ENCODE measurements at regions not wholly inside any gene's neighbourhood (a gene's known extent, or its start where the extent isn't known, plus 50 kb on each side); places are given as distances from the start of the nearest gene placed in this dataset.

DNA sequence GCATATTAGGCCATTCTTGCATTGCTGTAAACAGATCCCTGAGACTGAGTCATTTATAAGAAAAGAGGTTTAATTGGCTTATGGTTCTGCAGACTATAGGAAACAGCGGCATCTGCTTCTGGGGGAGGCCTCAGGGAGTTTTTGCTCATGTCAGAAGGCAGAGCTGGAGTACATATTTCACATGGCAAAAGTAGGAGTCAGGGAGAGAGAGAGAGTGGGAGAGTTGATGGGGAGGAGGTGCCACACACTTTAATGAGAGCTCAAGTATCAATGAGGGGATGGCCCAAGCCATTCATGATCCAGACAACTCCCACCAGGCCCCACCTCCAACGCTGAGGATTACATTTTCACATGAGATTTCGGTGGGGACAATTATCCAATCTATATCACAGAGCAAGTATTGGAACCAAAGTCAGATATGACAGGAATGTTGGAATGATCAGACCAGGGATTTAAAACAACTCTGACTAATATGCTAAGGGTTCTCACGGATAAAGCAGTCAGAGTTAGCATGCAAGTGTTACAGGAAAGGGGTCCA lies 795.3 kb upstream of the CELF2 start:
- no peaks in the 10 kb centered on the region for H3K36me3 ChIP-seq (ENCODE audit: insufficient read depth, low read depth, low read length)
- no peaks in the 10 kb centered on the region for H3K9me3 ChIP-seq (ENCODE audit: insufficient read depth, low read depth, low read length)
- no peaks in the 10 kb centered on the region for H3K27me3 ChIP-seq (ENCODE audit: insufficient read depth, low read length)
- H3K9ac ChIP-seq (ENCODE audit: low read depth, low read length) = no peak overlapping the region
- H3K4me3 ChIP-seq (ENCODE audit: low read length) = no peak overlapping the region
- H3K4me1 ChIP-seq (ENCODE audit: insufficient read depth, low read length) = no peaks in the 10 kb centered on the region
- H3K27ac ChIP-seq (ENCODE audit: low read length) = no peak overlapping the region

DNA sequence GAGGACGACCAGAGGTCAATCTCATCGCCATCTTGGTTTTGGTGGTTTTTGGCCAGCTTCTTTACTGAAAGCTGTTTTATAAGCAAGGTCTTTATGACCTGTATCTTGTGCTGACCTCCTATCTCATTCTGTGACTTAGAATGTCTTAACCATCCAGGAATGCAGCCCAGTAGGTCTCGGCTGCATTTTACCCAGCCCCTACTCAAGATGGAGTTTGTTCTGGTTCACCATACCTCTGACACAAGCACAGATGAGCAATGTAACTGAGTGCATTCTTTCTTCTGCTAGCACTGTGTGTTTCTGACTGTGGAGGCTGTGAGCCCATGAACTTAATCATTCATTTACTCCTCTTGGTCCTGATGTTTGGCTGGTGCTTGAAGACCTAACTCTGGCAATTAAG lies 794.5 kb upstream of the CELF2 start:
- Histone ChIP-seq H3K27ac (ENCODE audit: low read length) (no peak overlapping the region), H3K4me1 (ENCODE audit: insufficient read depth, low read length) (no peaks in the 10 kb centered on the region), H3K4me3 (ENCODE audit: low read length) (no peak overlapping the region), H3K9ac (ENCODE audit: low read depth, low read length) (no peak overlapping the region), H3K36me3 (ENCODE audit: insufficient read depth, low read depth, low read length) (no peaks in the 10 kb centered on the region), H3K27me3 (ENCODE audit: insufficient read depth, low read length) (no peaks in the 10 kb centered on the region), H3K9me3 (ENCODE audit: insufficient read depth, low read depth, low read length) (no peaks in the 10 kb centered on the region)

GRCh38 chr10:10225136-10225676 lies 792.5 kb upstream of the CELF2 start:
- H3K9ac ChIP-seq (ENCODE audit: low read depth, low read length) = no peak overlapping the region
- no peaks in the 10 kb centered on the region for H3K4me1 ChIP-seq (ENCODE audit: insufficient read depth, low read length)
- H3K4me3 ChIP-seq (ENCODE audit: low read length) = no peak overlapping the region
- H3K36me3 ChIP-seq (ENCODE audit: insufficient read depth, low read depth, low read length) = no peaks in the 10 kb centered on the region
- no peaks in the 10 kb centered on the region for H3K9me3 ChIP-seq (ENCODE audit: insufficient read depth, low read depth, low read length)
- H3K27me3 ChIP-seq (ENCODE audit: insufficient read depth, low read length) = no peaks in the 10 kb centered on the region
- no peak overlapping the region for H3K27ac ChIP-seq (ENCODE audit: low read length)

DNA sequence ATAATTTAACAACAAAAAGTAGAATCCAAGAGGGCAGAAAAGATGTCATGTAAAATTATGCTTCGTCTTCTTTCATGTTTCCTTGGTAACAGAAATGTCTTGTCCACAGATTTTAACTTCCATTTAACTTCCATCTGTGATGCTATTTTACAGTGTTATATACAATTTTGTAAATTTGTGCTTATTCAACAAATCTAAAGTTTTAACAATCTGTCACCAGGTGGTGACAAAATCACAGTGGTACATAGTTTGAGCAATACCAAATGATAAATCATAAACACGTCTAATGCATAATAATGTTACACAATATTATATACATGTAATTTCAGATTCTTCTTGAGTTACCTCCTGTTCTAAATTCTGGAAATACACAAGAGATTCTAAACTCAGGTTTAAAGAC lies 784.4 kb upstream of the CELF2 start:
- H3K9me3 ChIP-seq (ENCODE audit: insufficient read depth, low read depth, low read length) = no peaks in the 10 kb centered on the region
- no peak overlapping the region for H3K4me3 ChIP-seq (ENCODE audit: low read length)
- H3K4me1 ChIP-seq (ENCODE audit: insufficient read depth, low read length) = no peaks in the 10 kb centered on the region
- H3K36me3 ChIP-seq (ENCODE audit: insufficient read depth, low read depth, low read length) = no peaks in the 10 kb centered on the region
- no peaks in the 10 kb centered on the region for H3K27me3 ChIP-seq (ENCODE audit: insufficient read depth, low read length)
- no peak overlapping the region for H3K27ac ChIP-seq (ENCODE audit: low read length)
- H3K9ac ChIP-seq (ENCODE audit: low read depth, low read length) = no peak overlapping the region

DNA sequence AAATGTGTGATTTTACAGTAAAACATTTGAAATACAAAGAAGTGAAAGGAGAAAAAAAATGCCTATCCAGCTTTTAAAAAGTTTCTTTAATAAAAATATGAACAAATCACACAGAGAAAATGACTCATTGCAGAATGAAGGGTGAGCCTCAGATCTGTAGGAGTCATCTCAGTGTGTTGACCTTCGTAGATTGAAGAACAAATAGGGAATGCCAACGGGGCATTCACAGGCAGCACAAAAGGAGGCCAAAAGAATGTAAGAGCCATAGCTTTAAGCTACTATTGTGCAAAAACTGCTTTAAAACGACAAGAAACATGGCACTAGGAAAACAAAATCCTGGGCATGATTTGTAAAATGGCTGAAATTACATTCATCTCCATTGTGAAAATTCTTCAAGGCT lies 782.7 kb upstream of the CELF2 start:
- H3K9me3 ChIP-seq (ENCODE audit: insufficient read depth, low read depth, low read length) = no peaks in the 10 kb centered on the region
- H3K27ac ChIP-seq (ENCODE audit: low read length) = no peak overlapping the region
- no peaks in the 10 kb centered on the region for H3K27me3 ChIP-seq (ENCODE audit: insufficient read depth, low read length)
- no peak overlapping the region for H3K4me3 ChIP-seq (ENCODE audit: low read length)
- no peak overlapping the region for H3K9ac ChIP-seq (ENCODE audit: low read depth, low read length)
- H3K36me3 ChIP-seq (ENCODE audit: insufficient read depth, low read depth, low read length) = no peaks in the 10 kb centered on the region
- no peaks in the 10 kb centered on the region for H3K4me1 ChIP-seq (ENCODE audit: insufficient read depth, low read length)

DNA sequence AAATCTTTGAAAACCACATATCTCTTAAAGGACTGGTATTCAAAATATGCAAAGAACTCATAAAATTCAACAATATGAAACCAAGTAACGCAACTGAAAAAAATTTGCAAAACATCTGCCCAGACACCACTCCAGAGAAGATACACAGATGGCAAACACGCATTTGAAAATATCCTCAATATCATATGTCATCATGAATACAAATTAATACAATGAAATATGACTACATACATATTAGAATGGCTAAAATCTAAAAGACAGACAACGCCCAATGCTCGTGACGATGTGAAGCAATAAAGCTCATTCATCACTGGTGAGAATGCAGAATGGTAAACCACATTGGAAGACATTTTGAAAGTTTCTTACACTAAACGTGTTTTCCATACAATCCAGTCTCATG lies 770.1 kb upstream of the CELF2 start:
- no peaks in the 10 kb centered on the region for H3K27me3 ChIP-seq (ENCODE audit: insufficient read depth, low read length)
- H3K9me3 ChIP-seq (ENCODE audit: insufficient read depth, low read depth, low read length) = no peaks in the 10 kb centered on the region
- no peak overlapping the region for H3K9ac ChIP-seq (ENCODE audit: low read depth, low read length)
- no peak overlapping the region for H3K27ac ChIP-seq (ENCODE audit: low read length)
- H3K4me1 ChIP-seq (ENCODE audit: insufficient read depth, low read length) = no peaks in the 10 kb centered on the region
- H3K4me3 ChIP-seq (ENCODE audit: low read length) = no peak overlapping the region
- no peaks in the 10 kb centered on the region for H3K36me3 ChIP-seq (ENCODE audit: insufficient read depth, low read depth, low read length)

DNA sequence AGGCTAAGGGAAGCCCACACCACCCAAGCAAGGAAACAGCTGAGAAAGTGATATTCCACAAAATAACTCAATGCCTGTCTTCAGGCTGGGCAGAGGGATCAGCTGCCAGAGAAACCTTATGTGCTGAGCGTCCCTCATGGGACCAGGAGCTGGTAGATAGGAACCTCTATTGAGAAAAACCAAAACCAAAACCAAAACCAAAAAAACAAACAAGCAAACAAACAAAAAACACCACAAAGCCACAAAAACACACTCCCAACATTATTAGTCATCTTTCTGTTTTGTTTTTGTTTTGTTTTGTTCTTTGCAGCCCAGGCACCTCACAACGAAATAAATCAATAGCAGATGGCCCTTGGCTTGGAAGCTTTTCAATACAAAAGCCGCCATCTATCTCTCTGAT lies 760.8 kb upstream of the CELF2 start:
- H3K9ac ChIP-seq (ENCODE audit: low read depth, low read length) = no peak overlapping the region
- no peaks in the 10 kb centered on the region for H3K36me3 ChIP-seq (ENCODE audit: insufficient read depth, low read depth, low read length)
- H3K27ac ChIP-seq (ENCODE audit: low read length) = no peak overlapping the region
- no peaks in the 10 kb centered on the region for H3K27me3 ChIP-seq (ENCODE audit: insufficient read depth, low read length)
- H3K4me3 ChIP-seq (ENCODE audit: low read length) = no peak overlapping the region
- no peaks in the 10 kb centered on the region for H3K4me1 ChIP-seq (ENCODE audit: insufficient read depth, low read length)
- peaks cover 11% of the 10 kb centered on the region for H3K9me3 ChIP-seq (ENCODE audit: insufficient read depth, low read depth, low read length)

GRCh38 chr10:10259013-10259412 lies 758.7 kb upstream of the CELF2 start:
- Histone ChIP-seq H3K27ac (ENCODE audit: low read length) (no peak overlapping the region), H3K9me3 (ENCODE audit: insufficient read depth, low read depth, low read length) (peaks cover 11% of the 10 kb centered on the region), H3K9ac (ENCODE audit: low read depth, low read length) (no peak overlapping the region), H3K27me3 (ENCODE audit: insufficient read depth, low read length) (no peaks in the 10 kb centered on the region), H3K36me3 (ENCODE audit: insufficient read depth, low read depth, low read length) (no peaks in the 10 kb centered on the region), H3K4me3 (ENCODE audit: low read length) (no peak overlapping the region), H3K4me1 (ENCODE audit: insufficient read depth, low read length) (no peaks in the 10 kb centered on the region)

GRCh38 chr10:10270126-10271050 lies 747.3 kb upstream of the CELF2 start:
- Histone ChIP-seq H3K4me1 (ENCODE audit: insufficient read depth, low read length) (no peaks in the 10 kb centered on the region), H3K4me3 (ENCODE audit: low read length) (no peak overlapping the region), H3K27ac (ENCODE audit: low read length) (no peak overlapping the region), H3K9ac (ENCODE audit: low read depth, low read length) (no peak overlapping the region), H3K27me3 (ENCODE audit: insufficient read depth, low read length) (no peaks in the 10 kb centered on the region), H3K9me3 (ENCODE audit: insufficient read depth, low read depth, low read length) (no peaks in the 10 kb centered on the region), H3K36me3 (ENCODE audit: insufficient read depth, low read depth, low read length) (no peaks in the 10 kb centered on the region)

- no peaks in the 10 kb centered on the region for H3K36me3 ChIP-seq (ENCODE audit: insufficient read depth, low read depth, low read length)
- H3K27me3 ChIP-seq (ENCODE audit: insufficient read depth, low read length) = no peaks in the 10 kb centered on the region
- no peak overlapping the region for H3K9ac ChIP-seq (ENCODE audit: low read depth, low read length)
- no peak overlapping the region for H3K4me3 ChIP-seq (ENCODE audit: low read length)
- H3K4me1 ChIP-seq (ENCODE audit: insufficient read depth, low read length) = no peaks in the 10 kb centered on the region
- no peaks in the 10 kb centered on the region for H3K9me3 ChIP-seq (ENCODE audit: insufficient read depth, low read depth, low read length)
- no peak overlapping the region for H3K27ac ChIP-seq (ENCODE audit: low read length)
These were observed 746.0 kb upstream of the CELF2 start for GRCh38 chr10:10271639-10272192.

- no peak overlapping the region for H3K9ac ChIP-seq (ENCODE audit: low read depth, low read length)
These were observed 744.0 kb upstream of the CELF2 start for GRCh38 chr10:10273661-10274060.

GRCh38 chr10:10279906-10280305 lies 737.8 kb upstream of the CELF2 start:
- Histone ChIP-seq H3K9me3 (ENCODE audit: insufficient read depth, low read depth, low read length) (no peaks in the 10 kb centered on the region), H3K9ac (ENCODE audit: low read depth, low read length) (no peak overlapping the region)

More at GRCh38 chr10:10273661-10274060, 744.0 kb upstream of the CELF2 start:
- no peaks in the 10 kb centered on the region for H3K9me3 ChIP-seq (ENCODE audit: insufficient read depth, low read depth, low read length)
- no peak overlapping the region for H3K27ac ChIP-seq (ENCODE audit: low read length)
- H3K4me3 ChIP-seq (ENCODE audit: low read length) = no peak overlapping the region
- no peaks in the 10 kb centered on the region for H3K4me1 ChIP-seq (ENCODE audit: insufficient read depth, low read length)
- no peaks in the 10 kb centered on the region for H3K27me3 ChIP-seq (ENCODE audit: insufficient read depth, low read length)
- no peaks in the 10 kb centered on the region for H3K36me3 ChIP-seq (ENCODE audit: insufficient read depth, low read depth, low read length)

More at GRCh38 chr10:10279906-10280305, 737.8 kb upstream of the CELF2 start:
- Histone ChIP-seq H3K4me3 (ENCODE audit: low read length) (no peak overlapping the region), H3K4me1 (ENCODE audit: insufficient read depth, low read length) (no peaks in the 10 kb centered on the region), H3K36me3 (ENCODE audit: insufficient read depth, low read depth, low read length) (no peaks in the 10 kb centered on the region), H3K27me3 (ENCODE audit: insufficient read depth, low read length) (no peaks in the 10 kb centered on the region), H3K27ac (ENCODE audit: low read length) (no peak overlapping the region)
